OCI-LY7 (cell line): ENCODE measurements at regions not wholly inside any gene's neighbourhood (a gene's known extent, or its start where the extent isn't known, plus 50 kb on each side); places are given as distances from the start of the nearest gene placed in this dataset.
"Not testable (repeated sequence)": the region's sequence is repeated elsewhere in the genome, so short reads cannot be mapped to it uniquely, and the experiment has no call there.

ENCODE experiments used
- EZH2phosphoT487 ChIP-seq: fragments of 200-600 bp; sonication (generic); IDR thresholded peaks from 2 replicates; pipeline ENCODE4 v1.6.1; 2018; ENCODE audit warnings: low read depth, borderline replicate concordance, mild to moderate bottlenecking, mixed run types, antibody characterized with exemption, low read length, moderate library complexity, mixed read lengths
- TF ChIP-seq, protein P1 (sequence below): fragments of 200-600 bp; sonication (generic); conservative IDR thresholded peaks from 2 replicates; pipeline ENCODE4 v1.5.1; 2014; ENCODE audit warnings: mild to moderate bottlenecking, antibody characterized with exemption, low read length, moderate library complexity, mixed read lengths

DNA sequence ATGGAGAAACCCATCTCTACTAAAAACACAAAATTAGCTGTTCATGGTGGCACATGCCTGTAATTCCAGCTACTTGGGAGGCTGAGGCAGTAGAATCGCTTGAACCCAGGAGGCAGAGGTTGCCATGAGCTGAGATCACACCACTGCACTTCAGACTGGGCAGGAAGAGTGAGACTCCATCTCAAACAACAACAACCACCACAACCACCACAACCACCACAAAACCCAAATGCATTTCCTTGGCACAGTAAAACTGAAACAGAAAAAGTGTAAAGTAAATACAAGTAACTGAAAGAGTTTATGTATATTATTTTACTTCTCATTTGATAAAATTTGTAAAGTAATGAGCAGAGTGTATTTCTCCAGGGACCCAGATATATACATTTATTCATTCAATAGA, 1177.1 kb downstream of the FOXD4L5 start:
- TF ChIP-seq, protein P1, sequence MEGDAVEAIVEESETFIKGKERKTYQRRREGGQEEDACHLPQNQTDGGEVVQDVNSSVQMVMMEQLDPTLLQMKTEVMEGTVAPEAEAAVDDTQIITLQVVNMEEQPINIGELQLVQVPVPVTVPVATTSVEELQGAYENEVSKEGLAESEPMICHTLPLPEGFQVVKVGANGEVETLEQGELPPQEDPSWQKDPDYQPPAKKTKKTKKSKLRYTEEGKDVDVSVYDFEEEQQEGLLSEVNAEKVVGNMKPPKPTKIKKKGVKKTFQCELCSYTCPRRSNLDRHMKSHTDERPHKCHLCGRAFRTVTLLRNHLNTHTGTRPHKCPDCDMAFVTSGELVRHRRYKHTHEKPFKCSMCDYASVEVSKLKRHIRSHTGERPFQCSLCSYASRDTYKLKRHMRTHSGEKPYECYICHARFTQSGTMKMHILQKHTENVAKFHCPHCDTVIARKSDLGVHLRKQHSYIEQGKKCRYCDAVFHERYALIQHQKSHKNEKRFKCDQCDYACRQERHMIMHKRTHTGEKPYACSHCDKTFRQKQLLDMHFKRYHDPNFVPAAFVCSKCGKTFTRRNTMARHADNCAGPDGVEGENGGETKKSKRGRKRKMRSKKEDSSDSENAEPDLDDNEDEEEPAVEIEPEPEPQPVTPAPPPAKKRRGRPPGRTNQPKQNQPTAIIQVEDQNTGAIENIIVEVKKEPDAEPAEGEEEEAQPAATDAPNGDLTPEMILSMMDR: not testable (repeated sequence)
- TF ChIP-seq EZH2phosphoT487: not testable (repeated sequence)
